T-cell (primary cell): ENCODE measurements at regions not wholly inside any gene's neighbourhood (a gene's known extent, or its start where the extent isn't known, plus 50 kb on each side); places are given as distances from the start of the nearest gene placed in this dataset.

Experiments
- ATAC-seq, 4 experiments: fragments of 200-7000 bp in 3 of 4; fragments of 150-1000 bp in 1 of 4; cut with Tn5 transposase; replicated peaks in 1 of 4; 1 replicate in 3 of 4; 2 replicates in 1 of 4; pipeline ENCODE4 v1.10.0; 2021; ENCODE audit warnings: moderate library complexity in 3 of 4, mild to moderate bottlenecking in 2 of 4, moderate number of reproducible peaks in 1 of 4
- CTCF ChIA-PET, 2 donors: fragments of 300-600 bp; sonication (Branson Sonifier 250); formaldehyde crosslinking; loops; one replicate each; lab custom pipeline; 2022; ENCODE audit warnings: antibody characterized with exemption in 2 of 2; lab: Charles Lee
- POLR2A ChIA-PET, 2 donors: fragments of 300-600 bp; sonication (Branson Sonifier 250); formaldehyde crosslinking; loops; one replicate each; lab custom pipeline; 2022; ENCODE audit warnings: antibody characterized with exemption in 2 of 2; lab: Charles Lee
- DNase-seq, 35 experiments: peaks; one replicate each; pipeline versions ENCODE4 v3.0.0 to v3.0.0-alpha.2; 2013 to 2023
- H3K27ac ChIP-seq: one replicate; pipeline ENCODE4 v1.5.1; 2013; ENCODE audit warnings: low read length
- H3K27me3 ChIP-seq, 2 experiments: replicated peaks in 1 of 2; 1 replicate in 1 of 2; 2 replicates in 1 of 2; pipeline versions ENCODE4 v1.6.1 to v1.7.0; 2013; ENCODE audit warnings: low read length in 1 of 2, mixed read lengths in 1 of 2; ENCODE audit not compliant: control insufficient read depth in 2 of 2, insufficient read depth in 2 of 2; ENCODE audit errors: extremely low read depth in 1 of 2
- H3K36me3 ChIP-seq, 2 donors: 1 replicate in 1 of 2; 2 replicates in 1 of 2; pipeline versions ENCODE4 v1.6.1 to v1.7.0; 2013; ENCODE audit warnings: low read length in 1 of 2; ENCODE audit not compliant: control insufficient read depth in 2 of 2, insufficient read depth in 1 of 2; ENCODE audit errors: extremely low read depth in 1 of 2
- H3K4me1 ChIP-seq, 2 experiments: 1 replicate in 1 of 2; 2 replicates in 1 of 2; pipeline versions ENCODE4 v1.6.1 to v1.7.0; 2013; ENCODE audit warnings: low read length in 2 of 2, mixed read lengths in 1 of 2; ENCODE audit not compliant: insufficient read depth in 2 of 2, control insufficient read depth in 1 of 2; ENCODE audit errors: extremely low read depth in 1 of 2
- H3K4me3 ChIP-seq, 2 donors: 1 replicate in 1 of 2; 2 replicates in 1 of 2; pipeline versions ENCODE4 v1.5.1 to v1.7.0; 2013; ENCODE audit warnings: mild to moderate bottlenecking in 2 of 2, low read length in 1 of 2, moderate library complexity in 1 of 2; ENCODE audit not compliant: control insufficient read depth in 1 of 2; ENCODE audit errors: extremely low read depth in 1 of 2
- H3K9me3 ChIP-seq: 2 replicates; pipeline ENCODE4 v1.7.0; 2013
- H3K27ac Mint-ChIP-seq, 2 donors: one replicate each; pipeline ENCODE4 v1.8.0; 2020 to 2021; ENCODE audit warnings: mild to moderate bottlenecking in 2 of 2, mixed read lengths in 2 of 2
- H3K27me3 Mint-ChIP-seq, 2 donors: one replicate each; pipeline ENCODE4 v1.8.0; 2021 to 2022; ENCODE audit warnings: mixed read lengths in 2 of 2
- H3K36me3 Mint-ChIP-seq: one replicate; pipeline ENCODE4 v1.8.0; 2021; ENCODE audit warnings: mixed read lengths
- H3K4me1 Mint-ChIP-seq, 3 donors: one replicate each; pipeline ENCODE4 v1.8.0; 2020 to 2022; ENCODE audit warnings: mixed read lengths in 3 of 3, mild to moderate bottlenecking in 1 of 3
- H3K4me3 Mint-ChIP-seq, 3 donors: one replicate each; pipeline ENCODE4 v1.8.0; 2020 to 2022; ENCODE audit warnings: mild to moderate bottlenecking in 3 of 3, mixed read lengths in 3 of 3, moderate library complexity in 3 of 3
- H3K9me3 Mint-ChIP-seq, 3 donors: one replicate each; pipeline ENCODE4 v1.8.0; 2020 to 2022; ENCODE audit warnings: mixed read lengths in 3 of 3
- WGBS: methylation state at CpG from one replicate; pipeline ENCODE4 v1.1.5; 2013; ENCODE audit warnings: missing lambda C conversion rate; ENCODE audit not compliant: insufficient coverage; 5-methylcytosine and 5-hydroxymethylcytosine counted together

DNA sequence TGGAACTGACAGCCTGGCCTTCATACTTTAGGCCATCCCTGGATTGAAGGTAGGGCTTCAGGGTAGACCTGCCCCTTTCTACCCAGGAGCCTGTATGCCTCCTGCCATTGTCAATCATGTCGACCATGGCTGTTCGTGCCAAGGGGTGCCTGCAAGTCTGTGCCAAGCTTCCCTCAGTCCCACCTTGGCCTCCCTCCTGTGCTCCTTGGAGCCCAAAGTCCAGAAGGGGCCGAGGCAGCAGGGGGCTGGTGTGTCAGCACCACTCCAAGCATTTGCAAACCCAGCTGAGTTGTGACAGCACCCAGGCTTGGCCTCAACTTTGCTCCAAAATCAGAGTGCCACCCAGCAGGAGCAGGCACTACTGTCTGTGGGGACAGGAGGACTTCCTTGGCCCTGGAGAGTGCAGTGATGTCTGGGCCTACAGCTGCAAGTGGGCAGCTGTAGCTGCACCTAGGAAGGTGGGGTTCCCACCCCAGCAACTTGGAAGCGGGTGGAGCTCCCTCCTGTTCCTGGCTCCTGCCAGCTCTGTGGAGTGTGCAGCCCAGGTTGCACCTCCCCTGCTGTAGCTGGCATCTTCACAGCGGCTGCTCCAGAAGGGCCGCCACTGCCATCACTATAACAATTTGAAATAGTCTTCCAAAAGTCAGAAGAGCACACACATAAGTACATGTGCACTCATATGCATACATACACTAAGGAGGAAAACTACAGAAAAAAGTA lies 1719.3 kb downstream of the HACE1 start:
- H3K4me3 ChIP-seq, result no peak overlapping the region
- no peak for ATAC-seq
- H3K27ac ChIP-seq, result no peak overlapping the region
- POLR2A ChIA-PET, result no interaction called here
- Mint-ChIP-seq H3K4me1 (no peaks in the 10 kb centered on the region), H3K27ac (no peak overlapping the region), H3K9me3 (peaks cover 0 to 5% (median 3%) of the 10 kb centered on the region in 3 donors), H3K27me3 (no peaks in the 10 kb centered on the region), H3K4me3 (no peak overlapping the region), H3K36me3 (no peaks in the 10 kb centered on the region)
- no peaks in the 10 kb centered on the region for H3K36me3 ChIP-seq
- H3K27me3 ChIP-seq, result no peaks in the 10 kb centered on the region
- no peaks in the 10 kb centered on the region for H3K4me1 ChIP-seq
- WGBS, result 82% methylated on average over 5 of the region's 6 CpGs
- CTCF ChIA-PET, result no interaction called here
- H3K9me3 ChIP-seq, result no peaks in the 10 kb centered on the region
- DNase-seq, result no peak

DNA sequence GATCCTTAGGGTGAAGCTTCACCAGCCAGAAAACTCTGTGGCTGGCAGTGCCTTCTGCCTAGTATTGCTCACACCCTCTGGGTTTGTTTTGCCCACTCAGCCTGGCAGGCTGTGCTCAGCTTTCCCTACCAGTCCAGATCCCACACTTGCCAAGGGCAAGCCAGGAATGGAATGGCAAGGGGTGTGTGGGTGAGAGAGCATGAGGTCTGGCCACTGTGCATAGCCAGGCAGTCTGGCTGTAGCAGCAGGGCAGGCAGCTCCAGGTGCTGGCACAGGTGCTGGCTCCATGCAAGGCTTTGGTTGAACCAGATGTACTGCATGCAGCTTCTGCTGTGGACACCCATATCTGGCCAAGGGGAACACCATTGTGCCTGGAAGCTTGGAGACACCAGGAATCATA lies 1720.3 kb downstream of the HACE1 start:
- DNase-seq (no peak), ATAC-seq (peak in 1 of 4 experiments; percentile 20)
- ChIA-PET POLR2A (no interaction called here), CTCF (no interaction called here)
- no peaks in the 10 kb centered on the region for H3K9me3 ChIP-seq
- no peaks in the 10 kb centered on the region for H3K4me1 ChIP-seq
- Mint-ChIP-seq H3K9me3 (peaks cover 0 to 5% (median 3%) of the 10 kb centered on the region in 3 donors), H3K4me3 (no peak overlapping the region), H3K27me3 (no peaks in the 10 kb centered on the region), H3K27ac (no peak overlapping the region), H3K4me1 (no peaks in the 10 kb centered on the region), H3K36me3 (no peaks in the 10 kb centered on the region)
- H3K27ac ChIP-seq, result no peak overlapping the region
- no peaks in the 10 kb centered on the region for H3K36me3 ChIP-seq
- H3K27me3 ChIP-seq, result no peaks in the 10 kb centered on the region
- no peak overlapping the region for H3K4me3 ChIP-seq

DNA sequence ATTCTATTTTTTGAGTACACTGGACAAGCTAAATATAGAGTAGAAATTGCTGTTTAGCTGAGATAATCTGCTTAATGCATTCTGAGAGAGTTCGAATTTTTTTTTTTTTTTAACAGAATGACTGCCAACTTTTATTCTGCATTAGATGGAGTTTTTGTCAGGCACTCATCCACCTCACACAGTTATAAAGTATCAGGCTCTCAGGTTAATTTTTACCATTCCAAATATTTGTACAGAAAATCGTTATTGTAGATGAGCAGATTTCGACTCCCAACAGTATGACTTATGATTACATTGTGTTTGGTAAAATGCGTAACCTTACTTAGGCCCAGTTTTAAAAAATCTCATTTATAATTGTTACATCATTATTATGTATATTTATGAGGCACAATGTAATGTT lies 1731.0 kb downstream of the GRIK2 start:
- Mint-ChIP-seq H3K27ac (no peak overlapping the region), H3K4me3 (no peak overlapping the region), H3K36me3 (no peaks in the 10 kb centered on the region), H3K9me3 (peaks cover 0 to 13% (median 3%) of the 10 kb centered on the region in 3 donors), H3K4me1 (no peaks in the 10 kb centered on the region), H3K27me3 (no peaks in the 10 kb centered on the region)
- no peak for ATAC-seq
- DNase-seq, result no peak
- ChIA-PET CTCF (no interaction called here), POLR2A (no interaction called here)
- WGBS, result no CpG with 5 or more reads among the region's 4 CpGs
- no peaks in the 10 kb centered on the region for H3K27me3 ChIP-seq
- H3K4me3 ChIP-seq, result no peak overlapping the region
- H3K4me1 ChIP-seq, result no peaks in the 10 kb centered on the region
- no peaks in the 10 kb centered on the region for H3K9me3 ChIP-seq
- no peak overlapping the region for H3K27ac ChIP-seq
- H3K36me3 ChIP-seq, result no peaks in the 10 kb centered on the region

DNA sequence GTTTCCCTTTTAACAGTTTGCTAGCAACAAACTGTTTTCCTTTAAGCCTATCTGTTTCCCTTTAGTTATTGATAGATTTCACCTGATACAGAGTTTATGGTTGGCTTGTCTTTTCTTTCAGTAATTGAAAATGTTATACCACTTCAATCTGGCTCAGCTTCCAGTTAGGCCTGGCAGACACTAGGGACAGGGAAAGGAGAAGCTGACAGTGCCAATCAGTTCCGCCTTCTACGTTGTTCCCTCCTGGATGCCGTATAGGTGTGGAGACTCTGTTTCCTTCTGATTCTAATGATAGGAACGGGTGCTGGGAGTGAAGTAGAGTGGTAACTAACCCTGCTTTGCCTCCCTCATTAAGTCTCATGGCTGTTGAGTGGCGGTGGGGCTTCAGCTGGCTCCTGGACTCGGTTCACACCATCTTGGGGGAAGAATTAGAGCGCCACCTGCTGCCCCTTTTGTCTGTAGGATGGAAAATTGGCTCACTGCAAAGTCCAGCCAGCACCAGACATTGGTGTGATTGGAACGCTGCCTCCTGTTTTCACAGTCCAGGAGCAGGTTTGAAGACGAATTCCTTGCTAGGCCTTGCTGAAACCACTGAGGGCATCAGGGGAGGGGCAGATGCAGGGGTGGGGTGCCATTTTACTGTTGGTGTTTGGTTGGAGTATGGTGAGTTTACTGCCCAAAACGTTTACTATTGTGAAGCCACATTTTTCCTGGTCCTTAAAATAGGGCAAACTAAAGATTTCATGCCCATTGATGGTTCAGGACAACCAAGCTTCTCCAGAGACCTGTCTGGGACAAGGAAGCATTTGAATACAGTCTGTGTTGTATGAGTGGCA lies 1729.5 kb downstream of the GRIK2 start:
- Mint-ChIP-seq H3K9me3 (peaks cover under 1 to 13% (median 8%) of the 10 kb centered on the region in 3 donors), H3K27me3 (no peaks in the 10 kb centered on the region), H3K4me3 (no peak overlapping the region), H3K36me3 (no peaks in the 10 kb centered on the region), H3K4me1 (no peaks in the 10 kb centered on the region), H3K27ac (no peak overlapping the region)
- WGBS, result 70% methylated on average over 4 of the region's 10 CpGs
- no peak for DNase-seq
- no peak overlapping the region for H3K4me3 ChIP-seq
- no peak for ATAC-seq
- H3K4me1 ChIP-seq, result no peaks in the 10 kb centered on the region
- ChIA-PET CTCF (no interaction called here), POLR2A (no interaction called here)
- no peak overlapping the region for H3K27ac ChIP-seq
- no peaks in the 10 kb centered on the region for H3K9me3 ChIP-seq
- no peaks in the 10 kb centered on the region for H3K27me3 ChIP-seq
- H3K36me3 ChIP-seq, result no peaks in the 10 kb centered on the region

DNA sequence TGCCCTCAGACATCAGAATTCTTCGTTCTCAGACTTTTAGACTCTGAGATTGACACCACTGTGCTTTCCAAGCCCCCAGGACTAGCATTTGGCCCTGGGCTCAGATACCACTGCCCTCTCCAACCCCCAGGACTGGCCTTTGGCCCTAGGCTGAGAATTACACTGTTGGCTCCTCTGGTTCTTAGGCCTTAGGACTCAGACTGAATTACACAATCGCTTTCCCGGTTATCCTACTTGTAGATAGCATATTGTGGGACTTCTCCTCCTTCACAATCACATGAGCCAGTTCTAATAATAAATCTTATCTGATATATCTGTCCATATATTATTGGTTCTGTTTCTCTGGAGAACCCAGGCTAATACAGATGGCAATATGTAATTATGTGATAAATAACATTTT lies 1725.5 kb downstream of the GRIK2 start:
- H3K27me3 Mint-ChIP-seq, result no peaks in the 10 kb centered on the region
- POLR2A ChIA-PET, result no interaction called here
- H3K4me3 Mint-ChIP-seq, result no peak overlapping the region
- H3K4me1 ChIP-seq, result no peaks in the 10 kb centered on the region
- H3K9me3 Mint-ChIP-seq, result peaks cover 6 to 9% (median 7%) of the 10 kb centered on the region in 3 donors
- DNase-seq (no peak), ATAC-seq (no peak)
- no peaks in the 10 kb centered on the region for H3K36me3 ChIP-seq
- H3K27me3 ChIP-seq, result no peaks in the 10 kb centered on the region
- no peaks in the 10 kb centered on the region for H3K9me3 ChIP-seq
- CTCF ChIA-PET, result no interaction called here
- H3K27ac Mint-ChIP-seq, result no peak overlapping the region
- no peaks in the 10 kb centered on the region for H3K36me3 Mint-ChIP-seq
- WGBS, result 71% methylated on average over 1 of the region's 3 CpGs
- no peaks in the 10 kb centered on the region for H3K4me1 Mint-ChIP-seq
- H3K27ac ChIP-seq, result no peak overlapping the region
- no peak overlapping the region for H3K4me3 ChIP-seq

DNA sequence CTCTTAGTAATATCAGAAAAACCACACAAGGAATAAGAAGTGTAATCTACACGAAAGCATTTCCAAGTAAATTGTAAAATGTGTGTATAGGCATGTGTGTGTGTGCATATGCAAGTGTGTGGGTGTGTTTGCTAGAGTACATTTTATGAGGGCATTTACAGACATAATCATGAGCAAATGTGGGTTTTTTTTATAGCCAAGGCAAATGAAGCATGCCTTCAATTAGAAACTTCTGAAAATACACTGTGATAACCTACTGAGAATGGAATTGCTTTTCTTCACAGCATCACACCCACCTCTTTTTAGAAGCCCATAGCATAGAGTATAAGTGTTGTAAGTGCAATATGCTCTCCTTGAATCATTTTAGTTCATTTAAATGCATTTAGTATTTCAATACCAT lies 1721.1 kb downstream of the GRIK2 start:
- CTCF ChIA-PET, result no interaction called here

More for the DNA sequence above, 1721.1 kb downstream of the GRIK2 start:
- H3K9me3 Mint-ChIP-seq, result peaks cover 5 to 14% (median 9%) of the 10 kb centered on the region in 3 donors
- H3K36me3 Mint-ChIP-seq, result no peaks in the 10 kb centered on the region
- WGBS, result no CpG with 5 or more reads among the region's 1 CpG
- H3K4me1 Mint-ChIP-seq, result no peaks in the 10 kb centered on the region
- DNase-seq (no peak), ATAC-seq (no peak)
- no peak overlapping the region for H3K4me3 Mint-ChIP-seq
- Histone ChIP-seq H3K36me3 (no peaks in the 10 kb centered on the region), H3K9me3 (no peaks in the 10 kb centered on the region), H3K27ac (no peak overlapping the region), H3K4me1 (no peaks in the 10 kb centered on the region), H3K27me3 (no peaks in the 10 kb centered on the region), H3K4me3 (no peak overlapping the region)
- no peak overlapping the region for H3K27ac Mint-ChIP-seq
- no peaks in the 10 kb centered on the region for H3K27me3 Mint-ChIP-seq
- POLR2A ChIA-PET, result no interaction called here
